GM18873 (cell line): ENCODE measurements at regions not wholly inside any gene's neighbourhood (a gene's known extent, or its start where the extent isn't known, plus 50 kb on each side); places are given as distances from the start of the nearest gene placed in this dataset.

Experiments
- ATAC-seq: cut with Tn5 transposase; IDR thresholded peaks from one replicate; pipeline ENCODE4 v1.9.1; 2021; ENCODE audit warnings: mild to moderate bottlenecking, moderate library complexity, moderate number of reproducible peaks; ENCODE audit not compliant: unreplicated experiment, low FRiP score

DNA sequence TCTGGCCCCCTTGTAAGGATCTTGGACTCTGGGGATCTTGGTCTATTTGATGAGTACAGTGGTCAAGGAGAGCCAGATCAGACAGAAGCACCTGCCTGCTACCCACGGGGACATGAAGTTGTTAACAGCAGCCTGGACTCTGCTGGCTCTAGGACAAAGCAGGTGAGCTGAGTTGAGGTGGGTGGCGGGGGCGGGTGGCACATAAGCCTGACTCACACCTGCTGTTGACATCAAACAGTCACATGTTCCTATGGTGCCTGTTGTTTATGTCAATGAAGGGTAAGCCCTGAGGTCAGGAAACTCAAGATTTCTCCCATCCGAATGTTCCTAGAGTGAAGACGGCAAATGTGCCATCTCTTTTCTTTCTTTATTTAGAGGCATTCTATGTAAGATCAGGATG is 50.1 kb upstream of the CLNK start:
- ATAC-seq: no peak
